GM12878 (cell line): ENCODE measurements at regions not wholly inside any gene's neighbourhood (a gene's known extent, or its start where the extent isn't known, plus 50 kb on each side); places are given as distances from the start of the nearest gene placed in this dataset.

ENCODE experiments used
- ATAC-seq: fragments of 200-7000 bp; cut with Tn5 transposase; 3 replicates; pipeline ENCODE4 v1.9.1; 2020; ENCODE audit warnings: mild to moderate bottlenecking, moderate library complexity
- BruUV-seq: library from RNA; stranded (reverse); fragments of 400-500 nt; replicated peaks from 2 replicates; lab custom pipeline; 2021; lab: Mats Ljungman, UMichigan
- CTCF ChIA-PET: fragments of 300-600 bp; sonication (Branson Sonifier 250); formaldehyde crosslinking; extraction: SDS; loops from one replicate; lab custom pipeline; 2021; ENCODE audit warnings: inconsistent platforms; lab: Yijun Ruan, JAX
- POLR2A ChIA-PET: fragments of 350-600 bp; formaldehyde crosslinking; extraction: SDS; loops from one replicate; lab custom pipeline; 2021; ENCODE audit warnings: inconsistent platforms; lab: Charles Lee
- RAD21 ChIA-PET: fragments of 300-600 bp; sonication (Branson Sonifier 250); formaldehyde crosslinking; loops from one replicate; lab custom pipeline; 2023; ENCODE audit warnings: antibody characterized with exemption; ENCODE audit not compliant: unreplicated experiment; lab: Charles Lee
- SMC1A ChIA-PET: fragments of 300-600 bp; sonication (Branson Sonifier 250); formaldehyde crosslinking; loops from one replicate; lab custom pipeline; 2023; ENCODE audit not compliant: unreplicated experiment, uncharacterized antibody; lab: Charles Lee
- DNase-seq: peaks from one replicate; pipeline ENCODE4 v3.0.0-alpha.2; 2011; ENCODE audit warnings: low read depth, low spot score
- FAIRE-seq: peaks from 3 replicates; lab custom pipeline; 2011; peaks lifted over from hg19 to GRCh38; lab: Jason Lieb, UNC
- H2AFZ ChIP-seq: 2 replicates; pipeline ENCODE4 v1.6.0; 2011; ENCODE audit warnings: low read depth, low read length, control low read depth; ENCODE audit not compliant: control insufficient read depth
- H3K27ac ChIP-seq: 2 replicates; pipeline ENCODE4 v1.5.1; 2011; ENCODE audit warnings: control low read depth; ENCODE audit not compliant: control insufficient read depth, insufficient read depth
- H3K27me3 ChIP-seq, 2 experiments: replicated peaks in 1 of 2; 2 replicates each; pipeline versions ENCODE4 v1.6.0 to v1.6.1; 2011; ENCODE audit warnings: low read length in 1 of 2; ENCODE audit not compliant: control insufficient read depth in 2 of 2, insufficient read depth in 2 of 2
- H3K36me3 ChIP-seq, 2 experiments: 2 replicates each; pipeline ENCODE4 v1.5.1; 2011; ENCODE audit warnings: low read length in 1 of 2; ENCODE audit not compliant: control insufficient read depth in 2 of 2, insufficient read depth in 2 of 2
- H3K4me1 ChIP-seq: 2 replicates; pipeline ENCODE4 v1.6.1; 2011; ENCODE audit warnings: mild to moderate bottlenecking, low read length, moderate library complexity, mixed read lengths; ENCODE audit not compliant: control insufficient read depth, insufficient read depth
- H3K4me2 ChIP-seq: 2 replicates; pipeline ENCODE4 v1.6.0; 2011; ENCODE audit warnings: control low read depth; ENCODE audit not compliant: control insufficient read depth, insufficient read depth
- H3K4me3 ChIP-seq: fragments of 200-600 bp; sonication (generic); 2 replicates; pipeline ENCODE4 v1.5.1; 2016
- H3K79me2 ChIP-seq: 2 replicates; pipeline ENCODE4 v1.6.0; 2011; ENCODE audit warnings: low read length; ENCODE audit not compliant: control insufficient read depth, insufficient read depth
- H3K9ac ChIP-seq: 2 replicates; pipeline ENCODE4 v1.8.0; 2011; ENCODE audit warnings: low read length, control low read depth, mixed read lengths; ENCODE audit not compliant: control insufficient read depth, insufficient read depth
- H3K9me3 ChIP-seq: replicated peaks from 3 replicates; pipeline ENCODE4 v1.5.1; 2011; ENCODE audit warnings: mild to moderate bottlenecking, low read length; ENCODE audit not compliant: control insufficient read depth, insufficient read depth
- H4K20me1 ChIP-seq: 2 replicates; pipeline ENCODE4 v1.6.0; 2011; ENCODE audit not compliant: control insufficient read depth, insufficient read depth
- CEBPB ChIP-seq, 2 experiments: fragments of 150-350 bp in 1 of 2; IDR thresholded peaks; 2 replicates each; pipeline ENCODE4 v1.6.1; 2012 to 2014; ENCODE audit warnings: low read depth in 2 of 2, low read length in 2 of 2, borderline replicate concordance in 1 of 2, inconsistent platforms in 1 of 2
- CHD4 ChIP-seq: fragments of 200-600 bp; sonication (generic); IDR thresholded peaks from 2 replicates; pipeline ENCODE4 v1.6.1; 2016; ENCODE audit warnings: mild to moderate bottlenecking
- HDAC2 ChIP-seq: fragments of 200-600 bp; sonication (generic); IDR thresholded peaks from 2 replicates; pipeline ENCODE4 v1.6.1; 2017
- IRF5 ChIP-seq: fragments of 450-650 bp; IDR thresholded peaks from 2 replicates; pipeline ENCODE4 v1.6.1; 2017; ENCODE audit warnings: borderline replicate concordance
- KAT2A ChIP-seq: conservative IDR thresholded peaks from 2 replicates; pipeline ENCODE4 v1.6.1; 2011; ENCODE audit warnings: low read depth, low read length; ENCODE audit not compliant: control insufficient read depth
- KDM1A ChIP-seq: fragments of 200-600 bp; sonication (generic); IDR thresholded peaks from 2 replicates; pipeline ENCODE4 v1.6.1; 2016; ENCODE audit warnings: borderline replicate concordance
- NR2C2 ChIP-seq: IDR thresholded peaks from 2 replicates; pipeline ENCODE4 v1.6.1; 2011; ENCODE audit warnings: borderline replicate concordance, low read depth; ENCODE audit not compliant: control insufficient read depth, insufficient read length
- NR2F1 ChIP-seq: fragments of 450-650 bp; conservative IDR thresholded peaks from 2 replicates; pipeline ENCODE4 v1.6.1; 2017; ENCODE audit warnings: mild to moderate bottlenecking
- SIN3A ChIP-seq: IDR thresholded peaks from 2 replicates; pipeline ENCODE4 v1.6.1; 2012; ENCODE audit warnings: low read depth, low read length, improper control_type of control experiment
- TAF1 ChIP-seq: IDR thresholded peaks from 2 replicates; pipeline ENCODE4 v1.6.1; 2011; ENCODE audit warnings: mild to moderate bottlenecking, low read depth, low read length, borderline replicate concordance
- ZNF24 ChIP-seq: fragments of 450-650 bp; IDR thresholded peaks from 2 replicates; pipeline ENCODE4 v1.6.1; 2017; ENCODE audit warnings: antibody characterized with exemption, mild to moderate bottlenecking
- ZNF274 ChIP-seq: IDR thresholded peaks from one replicate; pipeline ENCODE4 v1.8.0; 2011; ENCODE audit not compliant: insufficient read length, insufficient read depth
- ZNF622 ChIP-seq: fragments of 450-650 bp; IDR thresholded peaks from 2 replicates; pipeline ENCODE4 v1.6.1; 2017; ENCODE audit warnings: mild to moderate bottlenecking, inconsistent platforms
- WGBS: methylation state at CpG from one replicate; pipeline ENCODE4 v1.1.6; 2016; ENCODE audit warnings: low lambda C conversion rate; ENCODE audit not compliant: insufficient replicate concordance, insufficient coverage; ENCODE audit errors: missing lambda C conversion rate; 5-methylcytosine and 5-hydroxymethylcytosine counted together
- in situ Hi-C: fragments of 300-500 bp; cut with MboI; formaldehyde crosslinking; loops from 9 replicates; pipeline ENCODE4 v1.14.3; 2018; ENCODE audit warnings: mixed read lengths
- intact Hi-C: fragments of 100-400 bp; cut with micrococcal nuclease; formaldehyde crosslinking; loops from one replicate; pipeline ENCODE4 v1.14.2; 2022; ENCODE audit not compliant: unreplicated experiment
- TF ChIP-seq, protein P1 (sequence below): fragments of 150-350 bp; IDR thresholded peaks from 2 replicates; pipeline ENCODE4 v1.6.1; 2014; ENCODE audit warnings: mild to moderate bottlenecking, low read depth, low read length

DNA sequence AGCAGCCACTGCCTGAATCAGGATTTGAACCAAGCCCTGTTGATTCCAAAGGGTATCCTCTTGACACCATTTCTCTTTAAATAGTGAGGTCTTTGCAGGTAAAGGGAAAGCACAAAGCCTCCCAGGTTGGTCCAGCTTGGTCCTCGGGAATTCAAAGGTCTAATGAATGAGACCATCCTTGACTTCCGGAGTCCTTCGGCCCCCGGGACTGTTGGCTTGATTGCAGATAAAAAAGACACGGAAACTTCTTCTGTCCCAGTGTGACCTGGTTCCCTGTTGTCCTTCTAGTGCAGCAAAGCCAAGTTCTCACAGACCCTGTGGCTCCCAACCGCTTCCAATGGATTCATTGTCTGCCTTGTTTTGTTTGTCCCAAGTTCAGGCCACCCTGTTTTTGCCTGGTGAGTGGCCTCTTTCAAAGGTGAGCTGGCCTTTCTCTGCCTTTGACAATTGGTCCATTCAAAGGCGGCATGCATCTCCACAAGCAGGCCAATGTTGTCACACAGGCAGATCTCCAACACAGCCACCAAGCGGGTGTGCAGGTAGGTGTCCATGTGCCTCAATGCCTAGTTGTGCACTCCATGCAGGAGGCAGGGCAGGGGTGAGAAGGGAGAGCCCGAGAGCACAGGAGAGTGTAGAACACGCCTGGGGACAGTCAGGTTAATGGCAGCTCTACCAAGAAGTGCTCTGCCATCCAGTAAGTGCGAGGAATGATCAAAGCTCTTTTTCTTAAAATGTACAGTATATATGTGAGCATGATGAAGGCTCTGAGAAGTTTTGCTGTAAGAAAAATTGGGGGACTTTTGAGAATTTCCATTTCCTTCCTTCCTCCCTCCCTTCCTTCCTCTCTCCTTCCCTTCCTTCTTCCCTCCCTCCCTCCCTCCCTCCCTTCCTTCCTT is 82.1 kb upstream of the ZBTB40 start:
- no peak overlapping the region for H2AFZ ChIP-seq
- no peak for ATAC-seq
- H3K27me3 ChIP-seq, result peaks cover 5 to 6% of the 10 kb centered on the region in 2 experiments; a peak in 3 of 4 replicates
- WGBS, result 11% methylated on average over 11 of the region's 11 CpGs
- H3K4me1 ChIP-seq, result no peaks in the 10 kb centered on the region
- no peaks in the 10 kb centered on the region for H4K20me1 ChIP-seq
- H3K27ac ChIP-seq, result no peak overlapping the region
- ChIA-PET CTCF (interaction anchor here (0.5 to 0.6 kb wide), 2 partner anchors 25 to 683 kb away, joined by 3 to 4 read pairs; no protein-coding TSS in a partner anchor), SMC1A (no interaction called here), RAD21 (no interaction called here), POLR2A (no interaction called here)
- no peaks in the 10 kb centered on the region; the same call in 2 of the 3 replicates for H3K9me3 ChIP-seq
- no peak for DNase-seq
- no peak overlapping the region for H3K4me3 ChIP-seq
- H3K4me2 ChIP-seq, result no peak overlapping the region
- no peaks in the 10 kb centered on the region for H3K79me2 ChIP-seq
- TF ChIP-seq NR2C2 (no peak), ZNF622 (no peak), SIN3A (no peak), TAF1 (no peak), ZNF24 (no peak), HDAC2 (no peak), NR2F1 (no peak), KAT2A (no peak), CEBPB (IDR thresholded peaks at IDR 0.05; ENCODE audit: borderline replicate concordance in 1 of 2, low read depth in 2 of 2, low read length in 2 of 2) (no peak), IRF5 (no peak), ZNF274 (no peak), KDM1A (no peak), CHD4 (no peak)
- TF ChIP-seq, protein P1, sequence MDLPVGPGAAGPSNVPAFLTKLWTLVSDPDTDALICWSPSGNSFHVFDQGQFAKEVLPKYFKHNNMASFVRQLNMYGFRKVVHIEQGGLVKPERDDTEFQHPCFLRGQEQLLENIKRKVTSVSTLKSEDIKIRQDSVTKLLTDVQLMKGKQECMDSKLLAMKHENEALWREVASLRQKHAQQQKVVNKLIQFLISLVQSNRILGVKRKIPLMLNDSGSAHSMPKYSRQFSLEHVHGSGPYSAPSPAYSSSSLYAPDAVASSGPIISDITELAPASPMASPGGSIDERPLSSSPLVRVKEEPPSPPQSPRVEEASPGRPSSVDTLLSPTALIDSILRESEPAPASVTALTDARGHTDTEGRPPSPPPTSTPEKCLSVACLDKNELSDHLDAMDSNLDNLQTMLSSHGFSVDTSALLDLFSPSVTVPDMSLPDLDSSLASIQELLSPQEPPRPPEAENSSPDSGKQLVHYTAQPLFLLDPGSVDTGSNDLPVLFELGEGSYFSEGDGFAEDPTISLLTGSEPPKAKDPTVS, result no peak
- in situ Hi-C loops, result no loop called here
- intact Hi-C loops, result no loop called here
- H3K36me3 ChIP-seq, result no peaks in the 10 kb centered on the region
- no peak for FAIRE-seq
- BruUV-seq, result no TSS peak
- no peak overlapping the region for H3K9ac ChIP-seq
